Caco-2 (cell line): ENCODE measurements at regions not wholly inside any gene's neighbourhood (a gene's known extent, or its start where the extent isn't known, plus 50 kb on each side); places are given as distances from the start of the nearest gene placed in this dataset.

Experiments used
- BruUV-seq: library from RNA; stranded (reverse); fragments of 400-500 nt; replicated peaks from 2 replicates; lab custom pipeline; 2021; lab: Mats Ljungman, UMichigan
- CTCF ChIA-PET: fragments of 300-600 bp; sonication (Branson Sonifier 250); formaldehyde crosslinking; loops from one replicate; lab custom pipeline; 2022; ENCODE audit warnings: antibody characterized with exemption; lab: Charles Lee
- POLR2A ChIA-PET: fragments of 300-600 bp; sonication (Branson Sonifier 250); formaldehyde crosslinking; loops from one replicate; lab custom pipeline; 2022; ENCODE audit warnings: antibody characterized with exemption; lab: Charles Lee
- DNase-seq, 2 experiments: peaks; one replicate each; pipeline versions ENCODE4 v3.0.0 to v3.0.0-alpha.2; 2020 to 2022
- H3K27me3 ChIP-seq: replicated peaks from 2 replicates; pipeline ENCODE4 v1.6.0; 2011; ENCODE audit warnings: low read length; ENCODE audit not compliant: control insufficient read depth, insufficient read depth
- H3K36me3 ChIP-seq: 2 replicates; pipeline ENCODE4 v1.5.1; 2011; ENCODE audit warnings: low read length; ENCODE audit not compliant: control insufficient read depth, insufficient read depth
- H3K4me1 ChIP-seq: fragments of 250-450 bp; sonication (Bioruptor Pico); 2 replicates; pipeline ENCODE4 v1.5.1; 2020; ENCODE audit warnings: mild to moderate bottlenecking
- H3K4me3 ChIP-seq: 2 replicates; pipeline ENCODE4 v1.5.1; 2011; ENCODE audit warnings: low read depth, mild to moderate bottlenecking, control low read depth, low read length
- H3K9me3 ChIP-seq: fragments of 250-450 bp; sonication (Bioruptor Pico); 2 replicates; pipeline ENCODE4 v1.5.1; 2020; ENCODE audit warnings: mild to moderate bottlenecking, moderate library complexity
- H3K27ac Mint-ChIP-seq: one replicate; pipeline ENCODE4 v1.8.0; 2022; ENCODE audit warnings: mixed read lengths; ENCODE audit not compliant: unreplicated experiment
- H3K27me3 Mint-ChIP-seq: one replicate; pipeline ENCODE4 v1.8.0; 2022; ENCODE audit warnings: mixed read lengths; ENCODE audit not compliant: insufficient read depth, unreplicated experiment
- H3K36me3 Mint-ChIP-seq: one replicate; pipeline ENCODE4 v1.8.0; 2022; ENCODE audit warnings: mild to moderate bottlenecking, mixed read lengths; ENCODE audit not compliant: insufficient read depth, unreplicated experiment
- H3K4me1 Mint-ChIP-seq: one replicate; pipeline ENCODE4 v1.8.0; 2022; ENCODE audit warnings: low read depth, mixed read lengths; ENCODE audit not compliant: unreplicated experiment
- H3K4me3 Mint-ChIP-seq: one replicate; pipeline ENCODE4 v1.8.0; 2022; ENCODE audit warnings: mild to moderate bottlenecking, moderate library complexity, mixed read lengths; ENCODE audit not compliant: unreplicated experiment
- H3K9me3 Mint-ChIP-seq: one replicate; pipeline ENCODE4 v1.8.0; 2022; ENCODE audit warnings: mixed read lengths; ENCODE audit not compliant: unreplicated experiment
- CTCF ChIP-seq, 2 experiments: fragments of 200-600 bp in 1 of 2; IDR thresholded peaks; 1 replicate in 1 of 2; 2 replicates in 1 of 2; pipeline versions ENCODE4 v1.5.1 to v1.8.0; 2011 to 2022; ENCODE audit warnings: antibody characterized with exemption in 1 of 2, control low read depth in 1 of 2, inconsistent platforms in 1 of 2, low read depth in 1 of 2, low read length in 1 of 2, mild to moderate bottlenecking in 1 of 2, moderate library complexity in 1 of 2; ENCODE audit not compliant: insufficient read depth in 1 of 2, severe bottlenecking in 1 of 2, unreplicated experiment in 1 of 2
- intact Hi-C: fragments of 100-400 bp; cut with micrococcal nuclease; formaldehyde crosslinking; loops from one replicate; pipeline ENCODE4 v1.10.0; 2022; ENCODE audit not compliant: unreplicated experiment

GRCh38 chr1:4528590-4528989 lies 125.8 kb upstream of the AJAP1 start:
- ChIA-PET POLR2A (no interaction called here), CTCF (no interaction called here)
- H3K27ac Mint-ChIP-seq: no peak overlapping the region
- TF ChIP-seq CTCF (IDR thresholded peaks at IDR 0.05; ENCODE audit: insufficient read depth in 1 of 2, low read depth in 1 of 2, low read length in 1 of 2, severe bottlenecking in 1 of 2, unreplicated experiment in 1 of 2): no peak
- intact Hi-C loops: no loop called here
- Histone ChIP-seq H3K27me3 (no peaks in the 10 kb centered on the region), H3K4me1 (no peaks in the 10 kb centered on the region), H3K9me3 (no peaks in the 10 kb centered on the region), H3K36me3 (no peaks in the 10 kb centered on the region), H3K4me3 (no peak overlapping the region)
- H3K36me3 Mint-ChIP-seq: no peaks in the 10 kb centered on the region
- H3K9me3 Mint-ChIP-seq: no peaks in the 10 kb centered on the region
- BruUV-seq: no TSS peak
- H3K4me3 Mint-ChIP-seq: no peak overlapping the region
- peaks cover 8% of the 10 kb centered on the region for H3K27me3 Mint-ChIP-seq
- DNase-seq: no peak
- no peaks in the 10 kb centered on the region for H3K4me1 Mint-ChIP-seq

DNA sequence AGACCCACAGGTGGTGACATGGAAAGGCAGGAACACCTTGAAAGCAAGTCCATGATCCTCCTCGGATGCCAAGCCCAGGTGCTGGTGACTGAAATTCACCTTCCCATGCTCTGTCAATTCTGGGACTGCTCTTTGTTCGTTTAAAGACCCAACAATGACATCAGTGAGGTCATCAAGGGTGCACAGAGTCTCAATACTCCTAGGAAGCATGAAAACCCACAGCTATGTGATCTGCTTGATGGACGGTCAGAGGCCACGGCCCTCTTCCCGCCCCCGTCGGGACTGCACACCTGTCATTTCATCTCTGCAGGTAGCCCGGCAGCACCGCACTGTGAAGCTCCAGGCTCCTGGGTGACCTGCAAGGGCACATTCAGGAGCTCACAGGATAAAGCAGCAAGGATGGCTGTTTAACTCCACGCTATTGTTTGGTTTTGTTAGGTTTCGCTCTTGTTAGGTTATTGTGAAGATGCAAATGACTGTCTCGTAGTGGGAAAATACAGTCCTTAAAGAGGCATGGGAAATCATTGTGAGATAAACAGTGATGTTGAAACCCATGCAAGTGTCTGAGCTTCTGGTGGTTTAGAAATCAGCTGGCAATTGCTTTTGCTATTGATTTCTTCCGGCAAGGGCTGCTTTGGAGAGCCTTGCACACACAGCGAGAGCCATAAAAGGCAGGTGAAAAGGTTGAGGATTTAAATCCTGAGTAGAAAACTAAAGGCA lies 124.8 kb upstream of the AJAP1 start:
- H3K27ac Mint-ChIP-seq: no peak overlapping the region
- H3K9me3 ChIP-seq: no peaks in the 10 kb centered on the region
- no peak for DNase-seq
- H3K27me3 ChIP-seq: no peaks in the 10 kb centered on the region
- no peaks in the 10 kb centered on the region for H3K36me3 ChIP-seq
- ChIA-PET POLR2A (no interaction called here), CTCF (no interaction called here)
- no peaks in the 10 kb centered on the region for H3K9me3 Mint-ChIP-seq
- H3K27me3 Mint-ChIP-seq: peaks cover 4% of the 10 kb centered on the region
- no peak overlapping the region for H3K4me3 ChIP-seq
- no peak overlapping the region for H3K4me3 Mint-ChIP-seq
- intact Hi-C loops: no loop called here
- H3K4me1 Mint-ChIP-seq: no peaks in the 10 kb centered on the region
- H3K4me1 ChIP-seq: no peaks in the 10 kb centered on the region
- no TSS peak for BruUV-seq
- H3K36me3 Mint-ChIP-seq: no peaks in the 10 kb centered on the region
- no peak for TF ChIP-seq CTCF (IDR thresholded peaks at IDR 0.05; ENCODE audit: insufficient read depth in 1 of 2, low read depth in 1 of 2, low read length in 1 of 2, severe bottlenecking in 1 of 2, unreplicated experiment in 1 of 2)

DNA sequence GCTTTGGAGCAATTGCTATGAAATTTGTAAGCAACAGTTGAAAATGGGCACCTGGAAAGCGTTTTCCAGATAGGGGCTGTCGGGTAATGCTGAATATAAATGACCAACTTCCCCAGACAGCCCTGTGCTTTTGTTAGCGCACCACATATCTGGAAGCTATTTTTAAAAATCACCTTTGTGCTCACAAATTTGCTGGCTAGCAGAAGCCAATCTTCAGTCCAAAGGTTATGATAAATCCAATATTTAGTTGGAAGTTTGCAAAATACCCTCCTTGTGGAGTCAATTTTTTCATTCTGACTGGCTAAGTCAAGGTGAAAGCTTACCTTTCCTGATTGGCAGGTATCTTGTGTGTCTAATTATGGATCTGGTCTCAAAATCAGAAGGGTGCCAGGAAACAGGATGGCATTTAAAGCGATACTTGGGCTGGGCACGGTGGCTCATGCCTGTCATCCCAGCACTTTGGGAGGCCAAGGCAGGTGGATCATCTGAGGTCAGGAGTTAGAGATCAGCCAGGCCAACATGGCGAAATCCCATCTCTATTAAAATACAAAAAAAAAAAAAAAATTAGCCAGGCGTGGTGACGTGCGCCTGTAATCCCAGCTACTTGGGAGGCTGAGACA lies 124.1 kb upstream of the AJAP1 start:
- H3K9me3 Mint-ChIP-seq: no peaks in the 10 kb centered on the region
- no peak overlapping the region for H3K4me3 Mint-ChIP-seq

More for the DNA sequence above, 124.1 kb upstream of the AJAP1 start:
- CTCF ChIA-PET: no interaction called here
- DNase-seq: no peak
- H3K4me3 ChIP-seq: no peak overlapping the region
- Mint-ChIP-seq H3K27me3 (peaks cover 4% of the 10 kb centered on the region), H3K27ac (no peak overlapping the region), H3K36me3 (no peaks in the 10 kb centered on the region), H3K4me1 (no peaks in the 10 kb centered on the region)
- no peaks in the 10 kb centered on the region for H3K4me1 ChIP-seq
- intact Hi-C loops: no loop called here
- POLR2A ChIA-PET: no interaction called here
- no peaks in the 10 kb centered on the region for H3K9me3 ChIP-seq
- H3K27me3 ChIP-seq: no peaks in the 10 kb centered on the region
- no peaks in the 10 kb centered on the region for H3K36me3 ChIP-seq
- no TSS peak for BruUV-seq
- no peak for TF ChIP-seq CTCF (IDR thresholded peaks at IDR 0.05; ENCODE audit: insufficient read depth in 1 of 2, low read depth in 1 of 2, low read length in 1 of 2, severe bottlenecking in 1 of 2, unreplicated experiment in 1 of 2)
